Peyer's patch (tissue), 4 donors: ENCODE measurements at regions not wholly inside any gene's neighbourhood (a gene's known extent, or its start where the extent isn't known, plus 50 kb on each side); places are given as distances from the start of the nearest gene placed in this dataset.

Experiments
- POLR2A ChIP-seq, 2 donors: fragments of 450-650 bp; IDR thresholded peaks; one replicate each; pipeline ENCODE4 v1.5.1; 2017; ENCODE audit warnings: antibody characterized with exemption in 2 of 2, mild to moderate bottlenecking in 2 of 2, moderate library complexity in 2 of 2
- TF ChIP-seq, protein P1 (sequence below), 6 experiments: fragments of 450-650 bp in 4 of 6; fragments of 200-600 bp in 2 of 6; sonication (generic) in 1 of 6; IDR thresholded peaks; one replicate each; pipeline ENCODE4 v1.5.1; 2017 to 2019; ENCODE audit warnings: antibody characterized with exemption in 6 of 6, mild to moderate bottlenecking in 3 of 6, moderate library complexity in 1 of 6

- TF ChIP-seq, protein P1, sequence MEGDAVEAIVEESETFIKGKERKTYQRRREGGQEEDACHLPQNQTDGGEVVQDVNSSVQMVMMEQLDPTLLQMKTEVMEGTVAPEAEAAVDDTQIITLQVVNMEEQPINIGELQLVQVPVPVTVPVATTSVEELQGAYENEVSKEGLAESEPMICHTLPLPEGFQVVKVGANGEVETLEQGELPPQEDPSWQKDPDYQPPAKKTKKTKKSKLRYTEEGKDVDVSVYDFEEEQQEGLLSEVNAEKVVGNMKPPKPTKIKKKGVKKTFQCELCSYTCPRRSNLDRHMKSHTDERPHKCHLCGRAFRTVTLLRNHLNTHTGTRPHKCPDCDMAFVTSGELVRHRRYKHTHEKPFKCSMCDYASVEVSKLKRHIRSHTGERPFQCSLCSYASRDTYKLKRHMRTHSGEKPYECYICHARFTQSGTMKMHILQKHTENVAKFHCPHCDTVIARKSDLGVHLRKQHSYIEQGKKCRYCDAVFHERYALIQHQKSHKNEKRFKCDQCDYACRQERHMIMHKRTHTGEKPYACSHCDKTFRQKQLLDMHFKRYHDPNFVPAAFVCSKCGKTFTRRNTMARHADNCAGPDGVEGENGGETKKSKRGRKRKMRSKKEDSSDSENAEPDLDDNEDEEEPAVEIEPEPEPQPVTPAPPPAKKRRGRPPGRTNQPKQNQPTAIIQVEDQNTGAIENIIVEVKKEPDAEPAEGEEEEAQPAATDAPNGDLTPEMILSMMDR (IDR thresholded peaks at IDR 0.05) = no peak
- no peak for TF ChIP-seq POLR2A (IDR thresholded peaks at IDR 0.05)
These were observed 147.6 kb upstream of the NPY2R start for GRCh38 chr4:155060873-155061272.
